ENCODE measurements at regions not wholly inside any gene's neighbourhood (a gene's known extent, or its start where the extent isn't known, plus 50 kb on each side); places are given as distances from the start of the nearest gene placed in this dataset.

DNA sequence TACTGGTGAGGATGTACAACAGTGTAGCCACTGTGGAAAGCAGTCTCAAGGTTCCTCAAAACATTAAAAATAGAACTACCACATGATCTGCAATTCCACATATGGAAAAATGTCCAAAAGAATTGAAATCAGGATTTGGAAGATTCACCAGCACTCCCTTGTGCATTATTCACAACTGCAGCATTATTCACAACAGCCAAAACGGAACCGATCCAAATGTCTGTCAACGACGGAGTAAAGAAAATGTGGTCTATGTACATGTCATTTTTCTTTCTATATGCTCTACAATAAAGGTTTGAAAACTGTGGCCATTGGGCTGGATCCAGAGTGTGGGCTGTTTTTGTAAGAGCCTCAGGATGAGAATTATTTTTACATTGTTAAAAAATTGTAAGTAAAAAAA, 1206.1 kb upstream of the CELF2 start:
- Mint-ChIP-seq H3K27ac (no peak overlapping the region), H3K4me3 (no peak overlapping the region), H3K9me3 (peaks cover 5 to 7% of the 10 kb centered on the region in 2 donors), H3K36me3 (no peaks in the 10 kb centered on the region), H3K27me3 (ENCODE audit: low read depth in 2 of 2) (no peaks in the 10 kb centered on the region), H3K4me1 (no peaks in the 10 kb centered on the region)
- no peak for ATAC-seq
- H3K36me3 ChIP-seq (ENCODE audit: control insufficient read depth, insufficient read depth, low read length): no peaks in the 10 kb centered on the region
- no peak overlapping the region for H3K27ac ChIP-seq (ENCODE audit: low read length)
- TF ChIP-seq, protein P1, sequence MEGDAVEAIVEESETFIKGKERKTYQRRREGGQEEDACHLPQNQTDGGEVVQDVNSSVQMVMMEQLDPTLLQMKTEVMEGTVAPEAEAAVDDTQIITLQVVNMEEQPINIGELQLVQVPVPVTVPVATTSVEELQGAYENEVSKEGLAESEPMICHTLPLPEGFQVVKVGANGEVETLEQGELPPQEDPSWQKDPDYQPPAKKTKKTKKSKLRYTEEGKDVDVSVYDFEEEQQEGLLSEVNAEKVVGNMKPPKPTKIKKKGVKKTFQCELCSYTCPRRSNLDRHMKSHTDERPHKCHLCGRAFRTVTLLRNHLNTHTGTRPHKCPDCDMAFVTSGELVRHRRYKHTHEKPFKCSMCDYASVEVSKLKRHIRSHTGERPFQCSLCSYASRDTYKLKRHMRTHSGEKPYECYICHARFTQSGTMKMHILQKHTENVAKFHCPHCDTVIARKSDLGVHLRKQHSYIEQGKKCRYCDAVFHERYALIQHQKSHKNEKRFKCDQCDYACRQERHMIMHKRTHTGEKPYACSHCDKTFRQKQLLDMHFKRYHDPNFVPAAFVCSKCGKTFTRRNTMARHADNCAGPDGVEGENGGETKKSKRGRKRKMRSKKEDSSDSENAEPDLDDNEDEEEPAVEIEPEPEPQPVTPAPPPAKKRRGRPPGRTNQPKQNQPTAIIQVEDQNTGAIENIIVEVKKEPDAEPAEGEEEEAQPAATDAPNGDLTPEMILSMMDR (IDR thresholded peaks at IDR 0.05): no peak
- DNase-seq: no peak
- intact Hi-C loops (cut with micrococcal nuclease): no loop called here
- WGBS (ENCODE audit: insufficient coverage): 90% methylated on average over 2 of the region's 4 CpGs
- no peak overlapping the region for H3K4me3 ChIP-seq (ENCODE audit: low read length)
- no peaks in the 10 kb centered on the region for H3K4me1 ChIP-seq (ENCODE audit: control insufficient read depth, insufficient read depth, low read length)
- H3K9me3 ChIP-seq (ENCODE audit: control insufficient read depth, insufficient read depth, low read length): no peaks in the 10 kb centered on the region
- H3K27me3 ChIP-seq (ENCODE audit: control insufficient read depth, insufficient read depth, low read length): no peaks in the 10 kb centered on the region

GRCh38 chr10:9814285-9814864, 1203.3 kb upstream of the CELF2 start:
- H3K4me1 ChIP-seq (ENCODE audit: control insufficient read depth, insufficient read depth, low read length): no peaks in the 10 kb centered on the region
- H3K27ac Mint-ChIP-seq: no peak overlapping the region
- no peak overlapping the region for H3K27ac ChIP-seq (ENCODE audit: low read length)
- no peaks in the 10 kb centered on the region for H3K36me3 Mint-ChIP-seq
- no peak overlapping the region for H3K4me3 Mint-ChIP-seq
- H3K4me3 ChIP-seq (ENCODE audit: low read length): no peak overlapping the region
- 100% methylated on average over 1 of the region's 1 CpG for WGBS (ENCODE audit: insufficient coverage)
- peaks cover 4% of the 10 kb centered on the region for H3K9me3 ChIP-seq (ENCODE audit: control insufficient read depth, insufficient read depth, low read length)
- H3K27me3 Mint-ChIP-seq (ENCODE audit: low read depth in 2 of 2): no peaks in the 10 kb centered on the region
- ATAC-seq (no peak), DNase-seq (no peak)
- peaks cover 5 to 13% of the 10 kb centered on the region in 2 donors for H3K9me3 Mint-ChIP-seq
- intact Hi-C loops (cut with micrococcal nuclease): no loop called here
- TF ChIP-seq, protein P1 (IDR thresholded peaks at IDR 0.05): no peak
- H3K27me3 ChIP-seq (ENCODE audit: control insufficient read depth, insufficient read depth, low read length): no peaks in the 10 kb centered on the region
- no peaks in the 10 kb centered on the region for H3K4me1 Mint-ChIP-seq
- no peaks in the 10 kb centered on the region for H3K36me3 ChIP-seq (ENCODE audit: control insufficient read depth, insufficient read depth, low read length)

DNA sequence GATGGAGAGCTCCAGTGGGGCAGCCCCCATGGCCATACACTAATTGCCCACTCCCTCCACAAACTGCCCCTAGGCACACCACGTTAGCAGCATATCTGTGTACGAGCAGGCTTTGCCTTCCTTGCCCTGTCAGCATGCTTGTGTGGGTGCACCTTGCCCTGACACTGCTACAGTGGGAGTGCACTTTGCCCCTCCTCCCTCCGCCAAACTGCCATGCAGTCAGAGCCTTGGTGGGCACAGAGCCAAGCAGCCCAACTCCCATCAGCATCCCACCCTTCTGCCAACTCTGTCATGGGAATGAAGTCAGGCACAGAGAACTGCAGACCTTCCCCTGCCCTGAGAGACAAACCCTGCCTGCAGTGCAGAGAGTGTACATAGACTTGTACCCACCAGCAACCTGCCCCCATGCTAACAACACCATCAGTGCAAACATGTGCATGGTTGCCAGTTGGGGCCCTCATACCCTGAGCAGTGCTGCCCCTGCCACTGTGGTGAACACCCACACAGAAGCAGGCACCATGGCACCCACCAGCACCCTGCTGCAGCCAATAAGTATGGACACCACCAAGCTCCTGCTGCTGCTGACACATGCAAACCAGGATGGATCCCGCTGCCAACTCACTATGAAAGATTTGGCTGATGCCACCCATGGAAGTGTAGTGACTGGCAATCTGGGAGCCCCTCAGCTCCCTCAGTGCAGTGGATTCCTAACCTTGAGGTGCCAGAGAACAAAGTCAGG, 1197.7 kb upstream of the CELF2 start:
- Histone ChIP-seq H3K36me3 (ENCODE audit: control insufficient read depth, insufficient read depth, low read length) (no peaks in the 10 kb centered on the region), H3K4me1 (ENCODE audit: control insufficient read depth, insufficient read depth, low read length) (no peaks in the 10 kb centered on the region), H3K27ac (ENCODE audit: low read length) (no peak overlapping the region), H3K4me3 (ENCODE audit: low read length) (no peak overlapping the region), H3K27me3 (ENCODE audit: control insufficient read depth, insufficient read depth, low read length) (no peaks in the 10 kb centered on the region), H3K9me3 (ENCODE audit: control insufficient read depth, insufficient read depth, low read length) (peaks cover 7% of the 10 kb centered on the region)
- Mint-ChIP-seq H3K4me1 (no peaks in the 10 kb centered on the region), H3K4me3 (no peak overlapping the region), H3K27ac (no peak overlapping the region), H3K27me3 (ENCODE audit: low read depth in 2 of 2) (no peaks in the 10 kb centered on the region), H3K36me3 (no peaks in the 10 kb centered on the region), H3K9me3 (peaks cover 2 to 13% of the 10 kb centered on the region in 2 donors)
- TF ChIP-seq, protein P1 (IDR thresholded peaks at IDR 0.05): no peak
- WGBS (ENCODE audit: insufficient coverage): 85% methylated on average over 4 of the region's 4 CpGs
- intact Hi-C loops (cut with micrococcal nuclease): no loop called here
- DNase-seq (no peak), ATAC-seq (no peak)
